RWPE2 (cell line): ENCODE measurements at regions not wholly inside any gene's neighbourhood (a gene's known extent, or its start where the extent isn't known, plus 50 kb on each side); places are given as distances from the start of the nearest gene placed in this dataset.

ENCODE experiments used
- ATAC-seq: fragments of 200-7000 bp; cut with Tn5 transposase; 3 replicates; pipeline ENCODE4 v1.9.1; 2021; ENCODE audit warnings: low read depth
- DNase-seq: peaks from one replicate; pipeline ENCODE4 v3.0.0-alpha.2; 2020; ENCODE audit warnings: low spot score
- H3K27ac ChIP-seq: fragments of 450-650 bp; 2 replicates; pipeline ENCODE4 v1.5.1; 2017; ENCODE audit warnings: mild to moderate bottlenecking; ENCODE audit not compliant: poor library complexity, severe bottlenecking
- H3K27me3 ChIP-seq: fragments of 250-450 bp; sonication (Bioruptor Pico); 2 replicates; pipeline ENCODE4 v1.5.1; 2021; ENCODE audit warnings: mild to moderate bottlenecking, moderate library complexity; ENCODE audit not compliant: insufficient read depth, poor library complexity, severe bottlenecking
- H3K36me3 ChIP-seq: fragments of 250-450 bp; sonication (Bioruptor Pico); 2 replicates; pipeline ENCODE4 v1.5.1; 2020; ENCODE audit warnings: low read depth, mild to moderate bottlenecking, moderate library complexity
- H3K4me1 ChIP-seq: fragments of 250-450 bp; sonication (Bioruptor Pico); 2 replicates; pipeline ENCODE4 v1.5.1; 2021; ENCODE audit warnings: mild to moderate bottlenecking, moderate library complexity; ENCODE audit not compliant: insufficient read depth, poor library complexity, severe bottlenecking
- H3K4me3 ChIP-seq: fragments of 250-450 bp; sonication (Bioruptor Pico); 2 replicates; pipeline ENCODE4 v1.5.1; 2021; ENCODE audit warnings: mild to moderate bottlenecking, moderate library complexity; ENCODE audit not compliant: severe bottlenecking
- H3K9me3 ChIP-seq: fragments of 250-450 bp; sonication (Bioruptor Pico); 2 replicates; pipeline ENCODE4 v1.5.1; 2021; ENCODE audit warnings: mild to moderate bottlenecking, moderate library complexity; ENCODE audit not compliant: severe bottlenecking
- TF ChIP-seq, protein P1 (sequence below): fragments of 450-650 bp; IDR thresholded peaks from one replicate; pipeline ENCODE4 v1.5.1; 2017; ENCODE audit warnings: mild to moderate bottlenecking, moderate library complexity; ENCODE audit not compliant: poor library complexity, severe bottlenecking

DNA sequence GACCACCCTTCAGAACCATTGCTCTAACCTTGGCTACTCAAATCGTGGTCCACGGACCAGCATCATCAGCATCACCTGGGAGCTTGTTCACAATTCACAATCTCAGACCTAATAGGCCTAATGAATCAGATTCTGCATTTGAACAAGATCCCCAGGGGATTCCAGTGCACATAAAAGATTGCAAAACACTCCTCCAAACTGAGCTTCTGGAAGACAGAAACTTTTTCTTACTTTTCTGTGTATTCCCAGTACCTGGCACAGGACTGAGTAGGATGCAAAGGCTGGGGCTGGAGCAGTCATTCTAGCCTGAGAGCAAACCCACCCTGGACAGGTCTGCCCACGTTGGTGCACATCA lies 115.1 kb upstream of the COPS8 start:
- H3K4me1 ChIP-seq = peaks cover 14% of the 10 kb centered on the region
- DNase-seq = no peak
- H3K36me3 ChIP-seq = no peaks in the 10 kb centered on the region
- no peaks in the 10 kb centered on the region for H3K27me3 ChIP-seq
- no peak overlapping the region for H3K4me3 ChIP-seq
- no peaks in the 10 kb centered on the region for H3K9me3 ChIP-seq
- TF ChIP-seq, protein P1, sequence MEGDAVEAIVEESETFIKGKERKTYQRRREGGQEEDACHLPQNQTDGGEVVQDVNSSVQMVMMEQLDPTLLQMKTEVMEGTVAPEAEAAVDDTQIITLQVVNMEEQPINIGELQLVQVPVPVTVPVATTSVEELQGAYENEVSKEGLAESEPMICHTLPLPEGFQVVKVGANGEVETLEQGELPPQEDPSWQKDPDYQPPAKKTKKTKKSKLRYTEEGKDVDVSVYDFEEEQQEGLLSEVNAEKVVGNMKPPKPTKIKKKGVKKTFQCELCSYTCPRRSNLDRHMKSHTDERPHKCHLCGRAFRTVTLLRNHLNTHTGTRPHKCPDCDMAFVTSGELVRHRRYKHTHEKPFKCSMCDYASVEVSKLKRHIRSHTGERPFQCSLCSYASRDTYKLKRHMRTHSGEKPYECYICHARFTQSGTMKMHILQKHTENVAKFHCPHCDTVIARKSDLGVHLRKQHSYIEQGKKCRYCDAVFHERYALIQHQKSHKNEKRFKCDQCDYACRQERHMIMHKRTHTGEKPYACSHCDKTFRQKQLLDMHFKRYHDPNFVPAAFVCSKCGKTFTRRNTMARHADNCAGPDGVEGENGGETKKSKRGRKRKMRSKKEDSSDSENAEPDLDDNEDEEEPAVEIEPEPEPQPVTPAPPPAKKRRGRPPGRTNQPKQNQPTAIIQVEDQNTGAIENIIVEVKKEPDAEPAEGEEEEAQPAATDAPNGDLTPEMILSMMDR = no peak
- H3K27ac ChIP-seq = no peak overlapping the region
- ATAC-seq = no peak

- Histone ChIP-seq H3K27me3 (no peaks in the 10 kb centered on the region), H3K27ac (no peak overlapping the region), H3K4me1 (peaks cover 14% of the 10 kb centered on the region), H3K4me3 (no peak overlapping the region), H3K36me3 (no peaks in the 10 kb centered on the region), H3K9me3 (no peaks in the 10 kb centered on the region)
- TF ChIP-seq, protein P1 = no peak
- no peak for ATAC-seq
- DNase-seq = no peak
These were observed 114.4 kb upstream of the COPS8 start for GRCh38 chr2:236971131-236971821.

DNA sequence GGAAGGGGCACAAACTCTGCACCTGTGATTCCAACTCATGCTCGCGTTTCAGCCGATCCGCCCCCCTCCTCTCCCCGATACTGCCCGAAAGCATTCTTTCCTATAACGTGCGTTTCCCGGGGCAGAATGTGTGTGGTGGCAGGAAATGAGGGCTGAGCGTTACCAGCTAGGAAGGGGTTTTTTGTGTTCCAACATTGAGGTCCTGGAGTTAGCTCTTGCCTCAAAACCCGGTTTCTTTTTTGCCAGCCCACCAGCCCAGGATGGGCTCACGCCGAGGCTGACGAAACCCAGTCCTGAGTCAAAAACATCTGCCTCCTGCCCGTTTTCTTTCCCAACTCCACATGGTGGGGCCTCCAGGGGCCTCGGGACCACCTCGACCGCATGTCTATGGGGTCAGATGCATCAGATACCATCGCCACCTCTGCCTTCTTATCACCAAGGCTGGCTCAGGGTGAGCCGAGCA lies 113.7 kb upstream of the COPS8 start:
- H3K27me3 ChIP-seq = no peaks in the 10 kb centered on the region
- H3K27ac ChIP-seq = no peak overlapping the region
- H3K9me3 ChIP-seq = no peaks in the 10 kb centered on the region
- no peak overlapping the region for H3K4me3 ChIP-seq
- TF ChIP-seq, protein P1 = no peak
- no peaks in the 10 kb centered on the region for H3K36me3 ChIP-seq
- ATAC-seq = no peak
- peaks cover 11% of the 10 kb centered on the region for H3K4me1 ChIP-seq
- DNase-seq = no peak

GRCh38 chr2:236972491-236973342 lies 113.0 kb upstream of the COPS8 start:
- Histone ChIP-seq H3K9me3 (no peaks in the 10 kb centered on the region), H3K27me3 (no peaks in the 10 kb centered on the region), H3K36me3 (no peaks in the 10 kb centered on the region), H3K27ac (peak overlapping the region; percentile 37), H3K4me3 (no peak overlapping the region), H3K4me1 (peaks cover 11% of the 10 kb centered on the region)
- TF ChIP-seq, protein P1 = no peak
- ATAC-seq (peak; percentile 99), DNase-seq (peak; percentile 86)
